Retina (tissue), 1 donor: ENCODE measurements at regions not wholly inside any gene's neighbourhood (a gene's known extent, or its start where the extent isn't known, plus 50 kb on each side); places are given as distances from the start of the nearest gene placed in this dataset.
A peak's percentile ranks its signal among the peaks of the same experiment; 100 is the strongest.

Source experiments
- DNase-seq: peaks from one replicate; pipeline ENCODE4 v3.0.0-alpha.2; 2016

DNA sequence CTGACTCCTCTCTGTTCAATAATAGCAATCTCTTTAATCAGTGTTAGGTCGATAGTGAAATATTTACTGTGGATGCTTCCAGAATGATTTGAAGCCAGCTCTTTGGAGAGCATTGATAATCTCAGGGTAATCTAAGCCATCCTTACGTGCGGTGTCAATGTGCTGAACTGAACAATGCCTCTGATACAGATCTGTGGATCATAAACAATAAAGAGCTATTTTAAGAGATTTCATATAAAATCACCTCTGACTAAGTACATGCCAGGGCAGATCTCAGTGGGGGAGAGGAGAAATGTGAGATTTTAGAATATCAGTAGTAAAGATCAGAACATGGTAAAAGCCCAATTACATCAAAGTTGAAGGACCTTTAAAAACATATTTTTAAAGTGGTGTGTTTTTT is 319.3 kb upstream of the GBE1 start:
- no peak for DNase-seq

DNA sequence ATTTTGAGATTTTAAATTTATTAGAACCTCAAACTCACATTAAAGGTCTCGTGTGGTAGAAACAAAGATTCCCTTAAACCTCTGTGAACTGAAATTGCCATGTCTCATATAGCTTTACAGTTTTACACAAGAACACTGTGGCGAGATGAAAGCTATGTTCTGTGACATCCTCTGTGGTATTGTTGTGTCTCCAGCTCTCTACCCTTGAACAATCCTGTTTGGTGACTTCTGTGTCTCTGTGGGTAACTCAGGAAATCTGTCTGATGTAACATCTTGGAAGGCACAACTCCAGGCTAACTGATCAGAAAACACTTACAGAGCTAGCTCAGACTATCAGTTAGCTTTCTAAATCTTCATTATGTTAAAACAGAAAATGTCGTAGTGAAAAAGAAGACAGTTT is 318.8 kb upstream of the GBE1 start:
- DNase-seq, result no peak

DNA sequence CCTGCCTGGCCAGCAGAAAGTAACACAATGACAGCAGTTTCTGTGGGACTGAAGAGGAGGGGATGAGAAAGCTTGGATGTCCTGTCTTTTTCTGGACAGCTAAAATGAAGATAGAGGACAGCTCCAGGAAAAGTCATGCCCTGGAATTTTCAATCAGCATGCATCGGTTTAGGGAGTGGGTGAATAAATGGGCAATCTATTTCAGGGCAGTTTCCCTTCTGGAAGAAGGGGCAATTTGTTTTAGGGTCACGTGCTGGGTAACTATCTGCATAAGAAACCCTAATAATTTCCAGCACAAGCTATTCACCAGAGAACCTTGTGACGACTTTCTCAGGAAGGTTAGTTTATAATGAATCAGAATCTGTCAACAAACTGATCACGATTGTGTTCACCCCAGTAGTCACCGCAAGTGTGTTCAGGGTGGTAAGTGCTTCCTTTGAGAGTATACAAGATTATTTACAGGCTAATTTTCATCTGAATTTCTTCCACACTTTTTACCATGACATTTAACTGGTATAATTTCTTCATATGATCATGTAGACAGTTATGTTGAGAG is 318.0 kb upstream of the GBE1 start:
- DNase-seq, result no peak

DNA sequence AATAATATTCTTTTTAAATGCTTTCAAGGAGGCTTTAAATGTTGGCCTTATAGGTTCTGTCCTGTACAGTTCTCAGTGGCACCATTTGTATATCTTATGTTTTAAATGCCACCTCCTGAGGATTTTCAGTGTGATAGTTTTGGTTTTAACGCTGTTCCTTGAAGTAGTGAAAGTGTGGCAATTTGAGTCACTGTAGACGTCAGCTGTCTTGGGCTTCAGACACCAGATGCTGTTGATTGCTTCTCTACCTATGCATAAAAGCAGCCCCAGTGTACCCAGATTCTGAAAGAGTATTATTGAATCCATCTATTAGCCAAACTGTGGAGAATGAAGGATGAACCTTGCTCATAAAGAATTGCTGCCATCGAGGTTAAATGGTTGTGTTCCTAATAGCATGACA is 316.8 kb upstream of the GBE1 start:
- DNase-seq, result no peak

DNA sequence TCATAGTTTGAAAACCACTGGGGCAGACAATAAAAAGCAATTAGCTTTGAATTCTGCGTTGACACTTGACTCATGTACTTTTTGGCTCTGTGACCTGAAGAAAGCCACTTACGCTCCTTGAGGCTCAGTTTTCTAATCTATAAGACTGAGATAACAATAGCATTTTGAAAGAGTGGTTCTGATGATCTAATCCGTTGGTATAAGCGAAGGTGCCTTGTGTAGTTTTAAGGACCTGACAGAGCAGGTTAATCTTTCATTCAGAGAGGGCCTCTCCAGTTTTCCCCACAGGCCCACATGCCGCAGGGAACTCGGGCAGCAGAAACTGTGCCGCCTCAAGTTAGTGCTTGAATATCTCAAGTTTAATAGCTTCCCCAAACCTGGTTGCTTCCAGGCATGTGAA is 306.0 kb upstream of the GBE1 start:
- DNase-seq, result no peak

DNA sequence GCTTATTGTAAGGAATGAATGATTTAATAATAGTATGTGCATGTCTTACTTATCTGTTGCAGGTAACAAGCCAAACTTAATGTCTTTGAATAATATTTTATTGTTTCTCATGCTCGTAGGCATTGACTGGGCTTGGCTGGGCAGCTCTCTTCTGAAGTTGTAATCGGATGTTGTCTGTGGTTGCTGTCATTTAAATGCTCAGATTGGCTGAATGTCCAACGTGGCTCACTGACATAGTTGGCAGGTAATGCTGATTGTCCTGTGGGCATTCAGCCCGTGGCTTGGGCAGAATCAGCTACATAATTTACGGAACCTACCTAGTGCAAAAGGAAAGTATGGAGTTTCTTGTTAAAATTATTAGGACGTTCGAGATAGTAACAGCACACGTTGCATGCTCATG is 297.4 kb upstream of the GBE1 start:
- DNase-seq, result no peak

DNA sequence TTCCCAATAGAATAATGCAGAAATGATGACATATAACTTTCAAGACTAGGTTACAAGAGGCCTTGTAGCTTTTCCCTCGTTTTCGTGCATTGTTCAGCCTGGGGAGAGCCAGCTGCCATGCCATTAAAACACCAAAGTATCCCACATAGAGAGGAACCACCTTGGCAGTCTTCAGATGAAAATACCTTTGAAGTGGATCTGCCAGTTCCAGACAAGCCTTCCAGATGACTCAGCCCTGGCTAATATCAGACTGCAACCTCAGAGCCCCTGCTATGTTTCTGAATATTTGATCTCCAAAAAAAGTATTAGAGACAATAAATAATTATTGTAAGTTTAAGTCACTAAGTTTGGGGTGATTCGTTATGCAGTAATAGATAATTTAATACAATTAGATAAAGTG is 294.3 kb upstream of the GBE1 start:
- no peak for DNase-seq

DNA sequence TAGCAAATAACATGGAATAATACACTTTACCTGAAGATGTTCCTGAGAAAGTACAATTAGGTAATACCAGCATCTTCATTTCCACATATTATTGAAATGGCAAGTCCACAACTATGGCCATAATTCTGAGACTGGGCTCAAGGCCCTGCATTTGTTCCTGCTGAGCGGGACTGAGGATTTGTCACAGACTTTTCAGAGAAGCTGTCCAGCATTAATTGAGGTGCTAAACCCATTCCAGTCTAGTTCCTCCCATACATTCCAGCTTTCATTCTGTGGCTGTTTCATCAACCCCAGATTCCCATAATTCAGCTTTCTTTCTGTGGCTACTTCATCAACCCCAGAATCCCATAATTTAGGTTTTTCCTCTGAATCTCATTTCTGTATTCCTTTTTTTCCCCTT is 293.4 kb upstream of the GBE1 start:
- no peak for DNase-seq

DNA sequence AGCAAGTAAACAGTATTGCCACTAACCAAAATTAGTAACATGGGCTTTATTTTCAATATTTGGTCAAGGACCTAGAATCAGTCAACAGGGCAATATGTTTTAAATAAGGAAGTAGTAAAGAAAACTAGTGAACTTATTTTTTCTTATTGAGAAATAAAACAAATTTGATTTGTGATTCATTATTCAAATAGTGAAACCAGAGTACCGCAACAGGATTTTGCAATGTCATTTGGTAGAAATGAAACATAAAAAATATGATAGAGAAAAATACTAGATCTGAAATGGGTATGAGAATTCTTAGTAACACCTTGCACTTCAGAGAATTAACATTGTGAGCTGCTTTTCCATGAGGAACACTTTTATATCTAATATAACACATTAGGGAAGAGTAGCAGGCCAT is 291.8 kb upstream of the GBE1 start:
- no peak for DNase-seq

DNA sequence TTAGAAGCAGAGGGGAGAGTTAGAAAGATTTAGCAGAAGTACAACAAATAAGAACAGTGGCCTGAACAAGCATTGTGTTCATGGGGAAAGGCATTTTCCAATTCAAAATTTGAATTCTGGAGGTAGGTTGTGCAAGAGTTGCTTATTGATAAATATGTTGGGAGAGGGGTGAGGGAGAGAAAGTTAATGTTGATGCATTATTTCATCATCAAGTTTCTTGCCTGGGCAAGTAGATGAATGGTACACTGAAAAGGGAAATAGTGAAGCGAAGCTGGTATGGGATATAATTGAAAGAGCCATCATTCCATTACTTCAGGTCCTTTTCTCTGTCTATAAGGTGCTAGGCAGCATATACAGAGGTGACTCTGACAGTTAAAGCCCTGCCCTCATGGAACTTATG is 288.9 kb upstream of the GBE1 start:
- no peak for DNase-seq

DNA sequence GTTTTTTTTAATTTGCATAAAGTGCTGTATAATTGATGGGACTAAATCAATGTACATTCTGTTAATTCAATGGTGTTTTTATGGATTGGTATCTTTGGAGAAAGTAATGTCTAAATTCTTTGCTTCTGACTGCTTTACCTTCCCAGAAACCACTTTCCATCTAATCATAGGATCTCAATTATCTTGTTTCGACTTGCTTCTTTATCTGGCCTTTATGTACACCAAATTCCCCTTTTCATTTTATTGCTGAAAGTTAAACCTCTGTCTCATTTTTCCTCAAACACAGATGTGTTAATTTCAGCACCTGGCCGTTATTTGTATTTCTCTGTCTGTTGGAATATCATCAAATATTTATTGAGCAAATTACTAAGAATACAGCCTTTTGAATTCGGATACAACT is 287.3 kb upstream of the GBE1 start:
- no peak for DNase-seq

DNA sequence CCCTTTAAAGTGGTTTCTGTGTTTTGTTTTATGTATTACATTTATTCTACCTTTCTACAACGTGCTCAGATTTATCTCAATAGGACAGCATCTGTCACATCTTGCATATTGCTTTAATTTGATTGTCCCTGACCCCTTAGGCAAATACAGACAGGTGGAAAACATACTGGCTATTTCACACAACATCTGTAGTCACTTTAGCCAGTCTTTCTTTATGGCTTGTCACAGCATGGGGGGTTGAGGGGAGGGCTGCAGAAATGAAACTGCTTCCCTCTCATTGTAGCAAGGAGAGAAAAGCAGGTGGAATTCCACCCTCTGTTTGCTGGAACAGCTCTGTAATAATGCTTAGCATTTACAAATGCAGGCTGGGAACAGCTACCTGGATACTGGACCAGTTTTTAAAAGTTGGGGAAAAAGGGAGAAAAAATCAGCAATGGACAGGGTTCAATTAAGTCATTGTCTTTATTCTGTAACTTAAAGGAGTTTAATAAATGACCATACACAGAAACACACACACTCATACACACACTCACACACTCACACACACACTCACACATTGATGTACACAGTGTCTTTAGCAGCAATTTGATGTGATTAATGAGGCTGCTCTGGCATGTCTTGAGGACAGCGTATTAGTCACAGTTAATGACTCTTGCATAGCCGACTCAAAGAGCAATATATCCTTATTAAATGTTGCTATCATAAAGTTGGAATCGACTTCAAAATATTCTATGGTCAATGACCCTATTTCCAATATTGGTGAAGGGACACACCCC is 283.7 kb upstream of the GBE1 start:
- peak; percentile 12 for DNase-seq

DNA sequence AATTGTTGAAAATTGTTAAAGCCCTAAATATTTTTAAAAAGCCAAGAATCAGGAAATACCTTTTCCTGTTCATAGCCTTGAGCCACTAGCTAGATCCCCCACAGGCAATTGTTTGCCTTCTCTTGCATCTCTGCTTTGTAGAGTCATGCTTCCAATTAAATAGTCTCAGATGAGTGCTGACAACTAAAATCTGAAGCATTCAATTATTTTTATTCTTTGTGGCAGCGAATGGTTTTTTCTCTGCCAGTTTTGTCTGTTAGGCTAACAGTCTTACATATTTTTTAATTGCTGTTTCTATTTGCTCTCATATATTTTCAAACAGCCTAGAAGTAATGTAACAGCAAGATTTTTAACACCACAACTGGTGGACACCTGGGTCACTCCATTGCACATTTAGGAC is 277.1 kb upstream of the GBE1 start:
- DNase-seq, result peak; percentile 14

DNA sequence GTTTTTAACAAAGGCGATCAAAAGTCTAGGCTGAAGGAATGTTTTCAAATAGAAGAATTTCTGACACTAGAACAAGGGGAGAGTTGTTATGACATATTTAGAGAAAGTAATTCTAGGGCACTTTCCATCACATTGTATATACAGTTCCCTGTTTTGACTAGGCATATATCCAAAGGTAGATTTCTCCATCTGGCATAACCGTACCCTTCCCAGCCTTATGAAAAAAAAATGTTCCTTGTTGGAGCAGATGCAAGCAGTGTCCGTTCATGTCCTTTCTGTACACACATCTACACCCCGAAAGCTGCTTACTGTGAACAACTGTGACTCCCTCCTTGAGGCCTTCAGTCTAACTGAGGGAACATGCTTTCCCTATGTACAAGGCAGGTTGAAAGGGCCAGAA is 271.7 kb upstream of the GBE1 start:
- DNase-seq, result no peak

DNA sequence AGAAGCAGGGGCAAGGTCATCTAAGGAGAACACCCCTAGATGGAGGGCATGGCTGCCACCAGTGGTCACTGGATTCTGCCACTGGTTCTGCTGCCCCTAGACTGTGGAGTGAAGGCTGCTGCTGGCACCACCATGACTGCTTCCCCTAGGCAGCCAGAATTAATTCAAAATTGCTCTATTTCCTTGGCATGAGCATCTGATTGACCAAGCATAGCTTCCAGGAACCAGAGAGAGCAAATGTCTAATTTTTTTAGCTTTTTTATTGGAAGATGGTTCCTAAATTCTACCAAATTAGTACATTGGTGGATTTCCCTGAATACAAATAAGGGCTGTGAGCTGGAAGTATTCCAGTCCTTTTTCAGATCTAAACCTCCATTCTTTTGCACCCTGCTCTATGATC is 270.2 kb upstream of the GBE1 start:
- DNase-seq, result no peak

DNA sequence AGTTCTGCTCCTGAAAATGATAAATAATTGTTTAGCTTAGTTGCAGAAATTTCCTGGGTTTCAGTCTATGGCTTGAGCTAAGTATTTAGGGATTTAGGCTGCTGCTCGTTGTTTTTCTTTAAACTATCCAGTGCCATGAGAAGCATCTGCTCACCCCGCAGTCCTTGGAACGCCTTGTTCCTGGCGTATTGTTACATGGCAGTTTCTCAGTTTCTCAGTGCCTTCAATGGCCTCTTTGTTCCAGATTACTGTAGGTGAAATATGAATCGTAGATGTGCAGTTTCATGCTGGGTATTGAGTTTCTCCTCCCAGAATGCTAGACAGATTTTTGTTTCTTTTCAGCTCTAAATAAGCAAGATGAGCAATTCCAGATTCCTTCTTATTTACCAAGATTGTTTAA is 269.5 kb upstream of the GBE1 start:
- DNase-seq, result no peak

DNA sequence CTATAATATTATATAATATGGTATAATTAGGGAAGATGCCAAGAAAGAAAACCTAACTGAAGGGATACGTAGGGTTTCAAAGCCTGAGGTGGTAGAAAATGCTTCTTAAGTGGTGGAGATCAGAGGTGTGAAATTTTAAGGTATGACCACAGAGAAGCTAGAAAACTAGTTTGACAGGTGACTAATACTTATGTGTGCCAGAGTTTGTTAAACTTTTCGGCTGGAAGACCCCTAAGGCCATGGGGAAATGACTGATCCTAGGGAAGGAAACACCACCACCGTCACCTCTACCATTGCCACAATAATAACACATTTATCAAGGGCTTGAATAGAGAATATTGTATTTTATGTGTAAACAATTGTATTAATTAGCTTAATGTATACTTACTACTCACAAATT is 261.4 kb upstream of the GBE1 start:
- no peak for DNase-seq

DNA sequence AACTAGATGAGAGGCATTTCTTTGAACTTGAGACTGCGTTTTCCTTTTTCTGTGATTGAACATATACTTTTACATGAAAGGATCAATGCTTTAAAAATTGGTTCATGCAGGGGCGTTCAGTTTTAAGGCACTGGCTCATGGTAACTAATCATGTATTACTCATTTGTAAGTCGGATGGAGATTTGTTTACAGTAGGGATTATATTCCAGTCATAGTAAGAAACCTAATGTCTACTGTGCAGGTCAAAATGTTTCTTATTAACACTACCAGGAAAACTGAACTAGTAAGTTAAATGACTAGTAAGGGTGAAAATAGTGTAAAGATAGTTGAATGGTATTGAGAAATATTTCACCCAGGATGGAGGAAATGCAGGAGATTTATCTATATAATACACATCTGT is 258.8 kb upstream of the GBE1 start:
- no peak for DNase-seq

DNA sequence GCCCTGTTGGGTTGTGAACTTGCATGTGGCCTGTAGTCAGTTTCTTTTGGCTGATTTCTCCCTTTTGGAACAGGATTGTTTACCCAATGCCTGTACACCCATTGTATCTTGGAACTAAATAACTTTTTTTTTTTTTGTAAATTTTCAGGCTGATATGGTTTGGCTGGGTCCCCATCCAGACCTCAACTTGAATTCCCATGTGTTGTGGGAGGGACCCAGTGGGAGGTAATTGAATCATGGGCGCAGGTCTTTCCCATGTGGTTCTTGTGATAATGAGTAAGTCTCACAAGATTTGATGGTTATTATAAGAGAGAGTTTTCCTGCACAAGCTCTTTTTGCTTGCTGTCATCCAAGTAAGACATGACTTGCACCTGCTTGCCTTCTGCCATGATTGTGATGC is 253.8 kb upstream of the GBE1 start:
- no peak for DNase-seq

DNA sequence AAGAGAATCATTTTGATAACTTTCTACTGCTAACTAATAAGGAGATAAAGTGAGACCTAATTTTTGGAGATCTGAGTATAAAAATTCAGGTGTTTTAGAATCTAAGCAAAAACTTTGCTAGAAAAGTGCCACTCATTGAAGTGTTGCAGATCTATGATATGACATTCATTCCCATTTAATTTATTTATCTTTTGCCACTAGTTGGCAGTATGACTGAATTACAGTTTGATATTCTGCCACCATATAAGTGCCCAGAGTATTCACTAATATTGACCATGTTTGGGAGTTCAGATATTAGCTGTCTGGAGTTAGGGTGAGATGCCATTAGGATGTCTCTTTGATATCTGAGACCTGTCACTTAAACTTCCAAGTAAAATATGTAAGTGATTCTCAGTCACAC is 251.3 kb upstream of the GBE1 start:
- DNase-seq, result no peak

DNA sequence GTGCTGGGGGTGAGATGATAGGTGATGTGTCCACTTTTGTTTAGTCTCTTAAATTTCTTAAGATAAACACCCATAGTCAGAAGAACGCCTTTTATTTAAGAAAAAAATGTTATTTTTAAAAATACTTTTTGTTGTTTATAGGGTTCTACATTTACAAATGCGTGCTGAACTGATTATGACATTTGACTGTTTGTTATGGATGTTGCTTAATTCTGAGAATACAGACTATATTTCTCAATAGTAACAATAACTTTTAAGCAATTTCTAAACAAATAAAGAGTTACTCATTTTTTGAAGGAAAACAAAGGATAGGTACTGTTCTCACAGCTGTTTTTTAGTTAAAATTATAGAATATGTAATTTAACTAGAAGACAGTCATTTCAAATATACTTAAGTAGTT is 249.9 kb upstream of the GBE1 start:
- no peak for DNase-seq

DNA sequence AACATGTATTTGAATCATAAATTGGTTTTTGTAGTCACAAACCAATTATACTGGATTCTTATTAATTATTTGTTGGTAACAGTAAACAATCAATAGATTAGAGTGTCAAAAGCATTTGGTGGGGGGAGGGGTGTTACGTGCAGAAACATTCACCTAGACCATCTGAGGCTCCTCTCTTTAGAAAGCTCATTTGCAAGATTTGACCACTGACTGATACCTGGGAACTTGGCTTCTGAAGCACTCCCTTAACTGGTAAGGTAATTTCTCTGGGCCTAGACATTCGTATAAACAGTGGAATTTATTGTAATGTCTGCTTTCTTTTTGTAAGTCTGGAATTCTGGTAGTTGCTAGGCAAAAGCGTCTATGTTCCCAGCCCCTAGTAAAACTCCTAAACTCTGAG is 243.8 kb upstream of the GBE1 start:
- DNase-seq, result no peak

DNA sequence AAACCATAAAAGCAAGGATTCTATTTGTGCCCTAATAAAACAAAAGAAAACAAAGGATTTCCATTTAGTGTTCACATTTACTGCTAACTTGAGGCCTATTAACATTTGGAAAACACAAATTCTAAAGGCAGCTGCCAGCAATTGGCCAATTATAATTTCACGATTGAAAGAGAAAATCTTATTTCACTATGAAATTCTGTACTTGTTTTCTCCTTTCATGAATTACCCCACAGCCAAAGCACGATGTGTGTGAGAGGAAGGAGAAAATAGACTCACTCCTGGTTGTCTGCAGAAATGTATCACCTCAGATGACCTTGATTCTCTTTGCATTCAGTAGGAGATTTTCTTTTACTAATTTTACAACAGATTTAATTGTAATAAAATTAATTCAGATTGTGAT is 242.8 kb upstream of the GBE1 start:
- no peak for DNase-seq

DNA sequence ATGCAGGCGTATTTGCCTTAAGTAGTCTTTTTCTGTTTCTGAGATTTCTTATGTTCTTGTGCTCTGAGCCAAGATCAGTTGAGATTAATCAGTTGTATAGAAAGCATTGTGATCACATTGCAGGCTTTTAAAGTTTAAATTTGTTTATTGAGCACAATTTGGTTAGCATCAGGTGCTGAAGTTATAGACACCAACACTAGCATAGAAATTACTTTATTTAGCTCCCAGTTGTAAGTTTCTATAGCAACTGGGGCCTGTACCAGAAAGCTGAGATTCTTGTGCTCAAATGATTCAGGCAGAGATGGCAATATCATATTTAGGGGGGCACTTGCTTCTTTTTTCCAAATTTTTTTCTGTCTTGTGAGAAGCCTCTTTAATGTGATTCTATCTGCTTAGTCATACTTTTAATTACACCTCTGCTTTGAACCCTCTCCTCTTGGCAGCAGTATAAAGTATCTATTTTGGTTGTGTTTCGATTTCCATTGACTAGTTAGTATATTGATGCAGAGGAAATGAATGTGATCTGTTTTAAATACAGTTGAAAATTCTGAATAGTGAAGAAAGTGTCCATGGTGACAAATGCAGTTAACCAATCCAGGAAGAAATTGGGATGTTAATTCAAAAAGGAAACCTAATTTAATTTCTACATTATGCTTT is 241.7 kb upstream of the GBE1 start:
- no peak for DNase-seq

DNA sequence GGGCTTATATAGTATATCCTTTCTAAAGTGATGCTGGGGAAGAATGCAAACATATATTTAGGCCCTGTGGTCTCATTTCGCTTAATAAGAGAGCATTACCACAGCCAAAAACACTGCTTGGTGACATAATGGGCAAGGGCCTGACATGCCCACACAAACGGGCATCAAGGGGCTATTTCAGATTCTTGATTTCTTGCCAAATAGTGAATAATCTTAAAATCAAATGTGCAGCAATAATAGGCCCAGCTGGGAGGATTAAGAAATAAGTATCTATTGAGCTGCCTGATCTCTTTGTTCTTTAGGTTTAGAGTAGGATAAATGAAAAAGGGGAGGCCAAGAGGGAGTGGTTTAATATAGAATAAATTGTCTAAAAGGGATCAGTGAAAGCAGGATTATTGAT is 241.0 kb upstream of the GBE1 start:
- peak; percentile 2 for DNase-seq
